Loucy (cell line): ENCODE measurements at regions not wholly inside any gene's neighbourhood (a gene's known extent, or its start where the extent isn't known, plus 50 kb on each side); places are given as distances from the start of the nearest gene placed in this dataset.

Source experiments
- EZH2phosphoT487 ChIP-seq: fragments of 200-600 bp; IDR thresholded peaks from 2 replicates; pipeline ENCODE4 v1.6.1; 2018; ENCODE audit warnings: antibody characterized with exemption, mild to moderate bottlenecking, moderate library complexity, borderline replicate concordance
- TF ChIP-seq, protein P1 (sequence below): fragments of 200-600 bp; sonication (generic); conservative IDR thresholded peaks from 2 replicates; pipeline ENCODE4 v1.5.1; 2014; ENCODE audit warnings: mild to moderate bottlenecking, antibody characterized with exemption, low read length

DNA sequence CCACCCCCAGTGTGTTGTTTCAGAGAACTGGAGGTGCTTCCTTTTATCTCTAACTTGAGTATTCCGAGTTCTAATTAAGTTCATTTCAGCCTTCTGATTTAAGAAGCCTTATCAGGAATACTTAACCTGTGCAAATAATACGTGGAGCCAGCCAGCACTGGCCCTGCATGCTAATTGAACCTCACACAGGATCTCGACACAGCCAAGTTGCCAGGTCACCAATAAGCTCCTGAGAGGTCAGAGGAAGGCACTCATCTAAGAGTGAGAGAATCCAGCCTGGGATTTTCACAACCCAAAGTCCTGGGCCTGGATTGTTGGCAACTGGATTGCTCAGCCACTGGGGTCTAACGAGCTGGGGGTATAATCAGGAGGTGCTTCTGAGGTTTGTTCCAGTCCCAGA lies 157.7 kb upstream of the LRFN2 start:
- TF ChIP-seq, protein P1, sequence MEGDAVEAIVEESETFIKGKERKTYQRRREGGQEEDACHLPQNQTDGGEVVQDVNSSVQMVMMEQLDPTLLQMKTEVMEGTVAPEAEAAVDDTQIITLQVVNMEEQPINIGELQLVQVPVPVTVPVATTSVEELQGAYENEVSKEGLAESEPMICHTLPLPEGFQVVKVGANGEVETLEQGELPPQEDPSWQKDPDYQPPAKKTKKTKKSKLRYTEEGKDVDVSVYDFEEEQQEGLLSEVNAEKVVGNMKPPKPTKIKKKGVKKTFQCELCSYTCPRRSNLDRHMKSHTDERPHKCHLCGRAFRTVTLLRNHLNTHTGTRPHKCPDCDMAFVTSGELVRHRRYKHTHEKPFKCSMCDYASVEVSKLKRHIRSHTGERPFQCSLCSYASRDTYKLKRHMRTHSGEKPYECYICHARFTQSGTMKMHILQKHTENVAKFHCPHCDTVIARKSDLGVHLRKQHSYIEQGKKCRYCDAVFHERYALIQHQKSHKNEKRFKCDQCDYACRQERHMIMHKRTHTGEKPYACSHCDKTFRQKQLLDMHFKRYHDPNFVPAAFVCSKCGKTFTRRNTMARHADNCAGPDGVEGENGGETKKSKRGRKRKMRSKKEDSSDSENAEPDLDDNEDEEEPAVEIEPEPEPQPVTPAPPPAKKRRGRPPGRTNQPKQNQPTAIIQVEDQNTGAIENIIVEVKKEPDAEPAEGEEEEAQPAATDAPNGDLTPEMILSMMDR = no peak
- TF ChIP-seq EZH2phosphoT487 = no peak
